ENCODE measurements at regions not wholly inside any gene's neighbourhood (a gene's known extent, or its start where the extent isn't known, plus 50 kb on each side); places are given as distances from the start of the nearest gene placed in this dataset.
"Not testable (repeated sequence)": the region's sequence is repeated elsewhere in the genome, so short reads cannot be mapped to it uniquely, and the experiment has no call there.

DNA sequence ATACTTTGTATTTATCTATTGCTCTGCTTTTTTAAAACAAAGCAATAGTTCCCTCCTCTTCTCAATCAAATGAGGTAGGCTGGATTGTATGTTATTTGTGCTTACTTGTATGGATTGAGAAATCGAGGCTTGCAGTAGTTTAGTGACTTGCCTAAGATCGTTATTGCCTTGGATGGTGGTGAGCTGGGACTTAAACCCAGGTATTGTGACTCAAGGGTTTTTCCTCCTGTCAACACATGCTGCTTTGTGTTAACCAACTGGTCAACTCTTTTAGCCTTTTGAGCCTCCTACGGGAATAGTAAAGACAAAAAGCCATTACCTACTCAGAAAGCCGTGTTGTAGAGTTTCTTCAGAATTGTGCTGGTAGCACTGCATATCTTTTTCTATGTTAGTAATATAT lies 95.2 kb upstream of the THUMPD2 start:
- no peak for DNase-seq (ENCODE audit: low read depth in 2 of 2)

DNA sequence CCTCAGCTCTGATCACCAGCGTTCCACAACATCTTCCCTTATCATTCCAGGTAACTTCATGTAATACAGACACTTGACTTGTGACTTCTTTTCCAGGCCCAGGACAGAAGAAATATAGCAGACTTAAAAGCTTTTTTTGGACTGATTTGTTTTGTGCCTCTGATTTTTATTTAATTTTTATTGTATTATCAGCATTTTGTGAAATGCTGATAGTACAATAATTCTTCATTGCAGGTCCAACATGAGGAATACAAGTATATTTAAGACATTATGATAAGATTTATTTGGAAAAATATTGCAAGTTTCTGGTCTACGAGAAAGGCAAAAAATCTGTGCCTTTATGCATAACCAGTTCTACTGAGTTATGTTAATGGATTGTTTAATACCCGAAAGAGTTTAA lies 94.5 kb upstream of the THUMPD2 start:
- DNase-seq (ENCODE audit: low read depth in 2 of 2) = no peak

DNA sequence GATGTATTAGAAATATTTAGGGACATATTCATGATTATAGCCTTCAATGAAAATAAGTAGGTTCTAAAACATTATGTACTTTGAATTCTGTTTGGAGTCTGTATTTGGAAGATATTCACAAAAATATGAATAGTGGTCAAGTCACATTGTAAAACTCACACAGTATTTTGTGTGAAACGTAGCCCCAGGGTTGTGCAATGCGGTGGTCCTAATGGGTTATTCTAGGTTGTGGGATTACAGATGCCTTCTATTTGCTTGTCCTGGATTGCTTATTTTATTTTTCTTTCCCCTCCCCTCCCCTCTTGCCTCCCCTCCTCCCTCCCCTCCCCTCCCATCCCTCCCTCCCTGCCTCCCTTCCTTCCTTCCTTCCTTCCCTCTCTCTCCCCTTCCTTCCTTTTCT lies 93.7 kb upstream of the THUMPD2 start:
- DNase-seq (ENCODE audit: low read depth in 2 of 2) = no peak

DNA sequence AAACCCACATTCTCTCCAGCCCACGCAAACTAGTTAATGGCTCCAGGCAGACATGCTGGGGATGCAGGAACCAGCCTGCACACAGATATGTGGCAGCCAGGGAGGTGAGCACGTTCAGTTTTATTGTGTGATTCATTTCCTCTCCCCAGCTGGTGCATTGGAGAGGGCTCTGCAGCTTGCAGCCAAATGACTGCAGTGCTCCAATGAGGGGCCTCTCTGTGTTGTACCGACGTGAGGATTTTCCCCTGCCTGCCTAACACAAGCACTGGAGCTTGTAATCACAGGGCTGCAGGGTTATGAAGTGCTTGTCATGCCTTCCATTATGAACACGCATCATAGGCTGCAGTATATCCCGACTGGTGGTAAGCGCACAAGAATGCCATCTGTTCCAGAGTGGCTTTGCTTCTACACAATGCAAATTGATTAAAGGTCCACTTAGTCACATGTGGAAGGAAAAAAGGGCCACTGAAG lies 92.3 kb upstream of the THUMPD2 start:
- DNase-seq (ENCODE audit: low read depth in 2 of 2) = no peak

DNA sequence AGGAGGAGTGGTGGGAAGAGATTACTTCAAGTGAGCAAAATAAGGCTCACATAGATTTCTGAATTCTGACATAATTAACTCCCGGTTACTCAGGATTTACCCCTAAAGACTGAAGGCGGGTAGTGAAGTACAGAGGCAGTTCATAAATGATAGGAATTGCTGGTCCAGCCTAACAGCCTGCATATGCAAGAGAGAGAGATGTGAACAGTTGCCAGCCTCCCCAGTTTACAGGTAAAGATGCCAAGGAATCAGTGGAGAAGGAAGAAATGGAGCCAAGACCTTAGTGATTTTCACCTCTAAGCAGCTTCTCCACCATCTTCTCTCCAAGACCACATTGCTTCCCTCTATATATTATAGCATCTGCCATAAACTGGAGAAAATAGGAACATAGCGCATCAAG lies 91.8 kb upstream of the THUMPD2 start:
- DNase-seq (ENCODE audit: low read depth in 2 of 2) = no peak

DNA sequence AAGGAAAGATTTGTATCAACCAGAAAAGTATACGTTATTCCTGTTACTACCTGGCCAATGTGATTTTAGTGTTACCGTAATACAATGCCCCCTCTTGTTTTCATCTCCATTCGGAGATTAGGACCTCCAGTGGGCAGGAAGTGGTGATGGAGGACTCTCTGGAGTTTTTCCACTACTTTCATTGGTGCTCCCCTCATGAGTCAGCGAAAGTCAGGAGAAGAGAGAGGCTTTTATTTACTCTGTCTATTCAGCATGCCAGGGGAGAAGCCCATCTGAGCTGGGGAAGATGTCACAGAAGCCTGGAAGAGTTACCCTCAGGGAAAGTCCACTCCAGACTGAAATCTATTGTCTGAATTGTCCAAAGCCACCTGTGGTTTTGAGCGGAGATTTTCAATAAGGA lies 88.2 kb upstream of the THUMPD2 start:
- DNase-seq (ENCODE audit: low read depth in 2 of 2) = no peak

DNA sequence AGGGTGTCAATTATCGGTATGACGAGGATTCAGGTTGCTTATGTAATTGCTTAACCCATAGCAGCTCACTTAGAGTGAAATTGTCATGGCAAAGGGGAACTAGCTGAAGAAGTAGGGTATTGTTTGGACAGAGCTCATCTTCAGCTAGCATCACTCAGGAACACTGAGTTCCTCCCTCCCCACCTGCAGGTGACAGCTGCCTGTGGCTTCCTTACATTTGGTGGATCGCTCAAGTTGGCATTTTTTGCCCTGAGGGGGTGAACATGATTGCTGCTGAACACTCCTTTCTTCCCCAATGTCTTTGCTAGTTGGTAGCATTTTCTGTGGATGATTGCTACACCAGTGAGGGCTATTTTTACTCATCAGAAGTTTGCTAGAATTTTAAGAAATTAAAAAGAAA lies 86.7 kb upstream of the THUMPD2 start:
- no peak for DNase-seq (ENCODE audit: low read depth in 2 of 2)

DNA sequence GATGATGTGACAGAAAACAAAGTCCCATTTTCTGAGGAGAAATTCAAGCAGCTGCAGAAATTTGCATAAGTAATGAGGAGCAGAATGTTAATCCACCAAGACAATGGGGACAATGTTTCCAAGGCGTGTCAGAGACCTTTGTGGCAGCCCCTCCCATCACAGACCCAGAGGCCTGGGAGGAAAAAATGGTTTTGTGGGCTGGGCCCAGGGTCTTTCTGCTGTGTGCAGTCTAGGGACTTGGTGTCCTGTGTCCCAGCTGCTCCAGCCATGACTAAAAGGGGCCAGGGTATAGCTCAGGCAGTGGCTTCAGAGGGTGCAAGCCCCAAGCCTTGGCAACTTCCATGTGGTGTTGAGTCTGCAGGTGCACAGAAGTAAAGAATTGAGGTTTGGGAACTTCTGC lies 84.6 kb upstream of the THUMPD2 start:
- DNase-seq (ENCODE audit: low read depth in 2 of 2) = not testable (repeated sequence)

DNA sequence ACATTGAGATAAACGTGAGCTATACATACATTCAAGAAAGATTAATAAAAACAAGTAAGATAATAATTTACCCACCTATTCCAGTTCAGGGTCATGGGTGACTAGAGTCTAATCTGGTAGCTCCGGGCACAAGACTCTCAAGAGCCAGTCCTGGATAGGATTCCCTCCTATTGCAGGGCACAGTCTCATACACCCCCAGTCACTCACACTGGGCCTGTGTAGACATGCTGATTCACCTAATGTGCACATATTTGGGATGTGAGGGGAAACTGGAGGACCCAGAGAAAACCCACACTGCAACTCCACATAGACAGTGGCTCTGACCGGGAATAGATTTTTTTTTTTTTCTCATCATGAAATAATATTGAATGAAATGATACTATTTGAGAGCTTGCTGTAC lies 81.5 kb upstream of the THUMPD2 start:
- DNase-seq (ENCODE audit: low read depth in 2 of 2) = no peak

DNA sequence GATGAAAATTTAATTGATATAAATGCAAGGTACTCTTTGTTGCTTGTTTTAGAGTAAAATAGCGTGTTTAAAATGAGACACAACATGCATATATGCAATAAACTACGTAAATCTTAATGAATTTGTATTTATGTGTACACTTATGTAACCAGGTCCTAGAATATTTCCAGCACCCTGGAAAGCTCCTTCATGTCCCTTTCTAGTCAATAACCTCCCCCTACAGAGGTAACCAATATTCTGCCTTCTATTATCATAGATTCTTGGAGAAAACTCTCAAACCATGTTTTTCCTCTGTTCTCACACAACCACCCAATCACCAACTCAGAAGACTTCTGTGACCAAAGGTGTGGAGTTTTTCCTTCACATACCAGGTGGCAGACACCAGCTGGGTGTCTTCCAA lies 79.6 kb upstream of the THUMPD2 start:
- no peak for DNase-seq (ENCODE audit: low read depth in 2 of 2)

DNA sequence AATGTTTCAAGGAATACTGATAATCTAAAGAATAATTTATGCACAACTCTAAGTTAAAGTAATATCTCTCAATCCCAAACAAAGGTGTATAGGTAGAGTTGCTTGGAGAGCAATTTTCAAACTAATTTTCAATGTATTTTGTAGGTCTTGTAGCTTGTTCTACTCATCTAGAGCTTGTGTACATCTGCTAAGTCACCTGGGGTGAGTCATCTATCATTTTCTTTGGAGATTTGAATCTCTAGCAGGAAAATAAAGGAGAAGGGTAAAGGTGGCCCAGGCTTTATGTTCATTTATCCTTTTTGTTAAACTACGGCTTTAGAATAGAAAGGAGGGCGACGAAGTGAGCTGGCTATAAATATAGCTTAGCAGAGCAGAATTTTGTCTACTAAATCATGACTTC lies 76.8 kb upstream of the THUMPD2 start:
- DNase-seq (ENCODE audit: low read depth in 2 of 2) = no peak

DNA sequence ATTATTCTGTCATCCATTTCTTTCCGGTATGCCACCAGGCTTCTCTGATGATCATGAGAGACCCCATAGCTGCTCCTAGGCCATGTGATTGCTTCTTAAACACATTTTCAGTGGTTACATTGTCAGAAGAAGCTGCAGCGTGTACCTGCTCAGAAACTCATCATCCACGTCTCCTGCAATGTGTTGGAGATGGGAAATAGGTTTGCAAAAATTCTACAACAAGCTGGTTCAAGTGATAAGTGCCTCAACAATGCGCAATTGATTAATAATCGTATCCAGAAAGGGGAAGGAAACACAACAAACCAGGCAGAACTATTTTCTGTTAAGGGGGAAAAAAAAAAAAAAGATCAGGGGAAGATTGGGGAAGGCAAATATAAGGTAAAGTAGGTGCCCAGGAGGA lies 75.7 kb upstream of the THUMPD2 start:
- no peak for DNase-seq (ENCODE audit: low read depth in 2 of 2)

DNA sequence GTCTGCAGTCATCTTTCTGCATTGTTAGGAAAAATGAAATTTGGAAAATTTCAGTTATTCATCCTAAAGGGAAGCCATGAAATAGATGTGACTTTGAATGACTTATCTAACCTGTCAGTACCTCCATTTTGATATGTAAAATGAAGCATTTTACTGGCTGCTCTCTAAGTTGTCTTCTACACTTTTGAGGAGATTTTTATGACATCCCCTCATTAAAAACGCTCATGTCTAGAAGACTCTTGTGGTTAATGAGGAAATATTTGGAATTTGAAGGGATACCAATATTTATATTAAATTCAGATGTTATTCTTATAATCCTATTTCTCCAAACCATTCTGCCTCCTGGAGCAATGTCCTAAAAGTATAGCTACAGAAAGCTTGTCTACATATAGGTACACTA lies 73.8 kb upstream of the THUMPD2 start:
- DNase-seq (ENCODE audit: low read depth in 2 of 2) = no peak

DNA sequence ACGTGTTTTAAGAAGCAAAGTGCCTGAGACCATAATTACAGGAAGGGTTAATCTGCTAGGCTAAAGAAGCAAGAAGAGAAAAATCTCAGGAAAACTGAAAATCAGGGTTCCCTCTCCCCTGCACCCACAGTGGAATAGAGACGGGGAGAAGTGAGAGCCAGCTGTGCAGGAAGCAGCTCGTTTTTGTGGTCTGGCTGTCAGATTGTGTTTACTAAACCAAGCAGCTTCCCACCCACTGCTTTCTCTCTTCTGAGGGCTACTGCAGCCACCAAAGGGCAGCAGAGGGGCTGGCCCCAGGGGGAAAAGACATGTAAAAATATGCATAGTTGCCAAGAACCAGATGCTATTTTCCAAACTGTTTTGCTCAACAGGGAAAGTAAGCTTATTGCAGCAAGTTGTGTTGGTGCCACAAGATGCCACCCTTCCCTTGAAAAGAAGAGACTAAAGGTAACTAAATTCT lies 72.6 kb upstream of the THUMPD2 start:
- DNase-seq (ENCODE audit: low read depth in 2 of 2) = no peak

DNA sequence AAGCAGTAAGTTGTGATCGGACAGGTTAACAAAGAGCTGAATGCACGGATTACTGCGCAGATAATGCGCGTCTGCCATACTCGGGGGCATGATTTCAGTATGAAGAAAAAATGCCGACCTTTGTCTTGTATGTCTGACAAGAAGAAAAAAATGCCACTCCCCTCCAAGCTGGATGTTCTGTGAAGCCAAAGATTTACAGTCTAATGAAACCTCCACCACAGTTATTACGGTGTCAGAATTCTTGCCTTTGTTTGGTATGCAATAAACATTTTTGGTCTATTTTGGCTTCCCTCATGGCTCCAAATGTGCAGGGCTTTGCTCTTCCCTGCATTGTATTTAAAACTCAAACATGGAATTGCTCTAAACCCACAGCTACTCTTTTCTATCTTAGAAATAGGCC lies 72.2 kb upstream of the THUMPD2 start:
- DNase-seq (ENCODE audit: low read depth in 2 of 2) = no peak

DNA sequence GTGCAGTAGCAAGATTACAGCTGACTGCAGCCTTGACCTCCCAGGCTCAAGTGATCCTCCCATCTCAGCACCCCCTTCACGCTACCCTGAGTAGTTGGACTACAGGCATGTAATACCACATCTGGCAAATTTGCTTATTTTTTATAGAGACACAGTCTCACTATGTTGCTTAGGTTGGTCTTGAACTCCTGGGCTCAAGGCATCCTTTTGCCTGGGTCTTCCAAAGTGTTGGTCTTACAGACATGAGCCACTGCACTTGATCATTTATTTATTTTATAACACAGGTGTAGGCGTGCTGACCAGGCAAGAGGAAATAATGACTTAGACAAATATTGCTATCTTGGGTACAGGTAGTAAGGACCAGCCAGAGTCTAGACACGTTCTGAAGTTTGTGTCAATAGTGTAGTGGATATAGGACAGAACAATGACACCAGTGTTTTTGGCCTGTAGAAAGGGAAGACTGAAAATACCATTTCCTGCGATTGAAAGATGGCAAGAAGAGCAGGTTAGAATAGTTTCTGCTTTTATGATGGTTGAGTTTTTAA lies 71.0 kb upstream of the THUMPD2 start:
- no peak for DNase-seq (ENCODE audit: low read depth in 2 of 2)

DNA sequence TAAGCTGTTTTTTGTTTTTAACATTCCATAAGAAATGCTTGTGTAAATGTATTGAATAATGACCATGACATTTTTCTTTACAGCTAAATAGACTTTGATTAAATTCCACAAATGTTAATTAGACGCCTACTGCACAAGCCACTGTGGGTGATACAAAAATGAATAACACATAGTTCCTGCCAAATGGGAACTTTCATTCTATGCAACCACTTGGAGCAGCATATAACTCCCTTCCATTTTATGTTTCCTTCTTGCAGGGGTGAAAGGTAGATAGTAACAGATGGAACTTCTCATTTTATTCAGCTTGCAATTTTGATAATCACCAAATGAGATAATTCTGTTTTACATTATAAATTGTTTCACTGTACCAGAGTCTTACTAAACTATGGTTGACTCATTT lies 70.0 kb upstream of the THUMPD2 start:
- no peak for DNase-seq (ENCODE audit: low read depth in 2 of 2)

DNA sequence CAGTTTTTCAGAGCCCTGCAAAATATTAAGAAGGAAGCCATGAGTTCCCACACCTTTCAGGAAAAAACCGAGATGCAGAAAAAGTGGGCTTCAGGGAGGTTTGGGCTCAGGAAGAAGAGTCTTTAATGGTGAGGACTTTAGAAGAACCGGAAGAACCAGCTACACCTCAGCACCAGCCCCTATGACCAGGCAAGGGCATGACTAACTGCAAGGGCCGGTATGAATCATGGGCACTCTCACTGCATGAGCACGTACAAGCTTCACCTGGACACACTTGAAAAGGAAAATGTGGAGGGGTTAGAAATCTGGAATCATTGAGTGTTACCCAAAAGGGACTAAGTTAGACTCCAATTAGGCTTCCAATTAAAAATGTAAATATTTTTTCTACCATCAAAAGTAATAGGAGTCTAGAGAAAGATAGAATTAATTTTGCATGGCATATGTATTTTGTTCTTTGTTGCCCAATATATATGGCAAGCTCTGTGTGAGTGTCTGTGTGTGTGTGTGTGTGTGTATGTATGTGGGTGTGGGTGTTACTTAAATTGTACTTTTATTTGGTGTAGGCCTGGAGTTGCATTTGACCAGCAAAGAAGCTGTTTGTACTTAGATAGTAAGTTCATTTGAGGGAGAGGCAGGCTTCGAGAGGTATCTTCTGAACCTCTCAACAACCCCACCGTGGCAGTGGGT lies 66.5 kb upstream of the THUMPD2 start:
- no peak for DNase-seq (ENCODE audit: low read depth in 2 of 2)

DNA sequence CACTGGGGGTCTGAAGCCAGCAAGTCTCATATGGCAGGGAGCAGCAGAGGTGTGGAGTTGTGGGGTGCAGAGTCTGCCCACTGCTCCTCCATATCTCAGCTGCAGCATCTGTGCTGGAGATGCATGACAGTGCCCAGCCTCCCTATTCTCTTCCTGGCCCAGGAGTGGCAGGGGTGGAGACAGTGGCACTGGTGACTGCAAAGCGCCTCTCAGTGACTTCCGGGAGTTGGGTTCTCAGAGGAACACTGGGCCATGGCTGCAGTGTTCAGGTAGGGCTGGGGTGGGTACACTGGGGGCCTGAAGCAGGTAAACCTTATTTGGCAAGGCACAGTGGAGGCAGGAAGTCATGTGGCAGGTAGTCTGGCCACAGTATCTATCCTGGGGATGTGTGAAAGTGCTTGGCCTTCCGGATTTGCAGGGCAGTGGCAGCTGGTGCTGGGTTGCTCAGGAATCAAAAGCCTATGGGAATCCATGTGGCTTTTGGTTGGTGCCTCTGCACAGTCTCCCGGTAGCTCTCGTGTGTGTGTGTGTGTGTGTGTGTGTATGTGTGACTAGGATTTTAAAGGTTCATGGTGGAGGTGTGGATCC lies 60.3 kb upstream of the THUMPD2 start:
- DNase-seq (ENCODE audit: low read depth in 2 of 2) = no peak

DNA sequence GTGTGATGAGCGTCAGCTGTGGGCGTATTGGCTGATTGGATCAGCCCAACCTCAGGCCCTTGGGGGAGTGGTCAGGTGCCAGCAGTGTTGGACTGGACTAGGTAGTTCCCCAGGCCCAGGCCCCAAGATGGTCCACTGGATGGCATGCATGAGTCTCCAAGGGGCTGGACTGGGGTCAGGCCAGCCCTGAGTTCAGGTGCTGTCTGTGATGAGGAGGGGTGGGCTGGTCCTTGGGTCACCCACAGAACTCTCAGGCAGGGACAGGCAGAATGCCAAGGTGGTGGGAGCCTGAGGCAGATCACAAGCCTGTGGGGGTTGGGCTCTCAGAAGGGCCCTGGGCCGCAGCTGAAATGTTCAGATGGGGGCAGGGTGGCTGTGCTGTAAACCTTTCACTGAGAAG lies 59.5 kb upstream of the THUMPD2 start:
- no peak for DNase-seq (ENCODE audit: low read depth in 2 of 2)

DNA sequence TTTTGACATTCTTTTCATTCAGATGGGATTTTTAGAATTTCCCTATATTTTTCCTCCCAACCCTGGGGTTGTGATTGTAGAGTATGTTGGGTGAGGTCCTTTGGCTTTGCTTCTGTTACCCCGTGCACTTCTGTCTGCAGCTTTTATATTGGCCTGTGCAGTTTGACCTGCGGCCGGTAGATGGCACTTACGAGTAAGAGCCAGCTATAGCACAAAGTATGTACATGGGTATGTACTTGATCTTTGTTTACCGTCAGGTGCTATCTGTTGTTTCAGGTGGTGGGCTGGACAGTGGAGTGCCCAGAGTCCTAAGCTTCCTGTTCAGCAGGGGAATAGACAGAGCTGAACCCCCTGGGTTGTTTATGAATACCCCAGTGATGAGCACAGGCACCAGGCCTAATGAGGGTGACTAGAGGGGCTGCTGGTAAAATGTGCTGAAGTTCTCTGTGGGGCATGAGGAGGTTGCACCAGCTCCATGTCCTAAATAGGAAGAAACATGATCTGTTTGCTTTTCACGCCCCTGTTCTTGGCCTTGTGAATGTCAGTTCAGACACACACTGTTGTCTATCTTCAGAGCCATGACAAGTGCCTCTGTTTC lies 58.9 kb upstream of the THUMPD2 start:
- no peak for DNase-seq (ENCODE audit: low read depth in 2 of 2)

DNA sequence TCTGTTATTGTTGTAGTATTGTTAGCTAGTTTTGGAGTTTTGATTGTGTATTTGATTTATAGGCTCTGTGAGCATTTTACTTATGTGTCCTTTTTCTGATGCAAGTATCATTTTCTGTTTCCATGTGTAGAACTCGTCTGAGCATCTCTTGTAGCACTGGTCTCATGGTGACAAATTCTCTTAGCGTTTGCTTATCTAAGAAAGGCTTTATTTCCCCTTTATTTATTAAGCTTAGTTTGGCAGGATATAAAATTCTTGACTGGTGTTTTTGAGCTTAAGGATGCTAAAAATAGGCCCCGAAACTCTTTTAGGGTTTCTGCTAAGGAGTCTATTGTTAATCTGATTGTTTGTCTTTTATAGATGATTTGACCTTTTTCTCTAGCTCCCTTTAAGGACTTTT lies 57.6 kb upstream of the THUMPD2 start:
- no peak for DNase-seq (ENCODE audit: low read depth in 2 of 2)

DNA sequence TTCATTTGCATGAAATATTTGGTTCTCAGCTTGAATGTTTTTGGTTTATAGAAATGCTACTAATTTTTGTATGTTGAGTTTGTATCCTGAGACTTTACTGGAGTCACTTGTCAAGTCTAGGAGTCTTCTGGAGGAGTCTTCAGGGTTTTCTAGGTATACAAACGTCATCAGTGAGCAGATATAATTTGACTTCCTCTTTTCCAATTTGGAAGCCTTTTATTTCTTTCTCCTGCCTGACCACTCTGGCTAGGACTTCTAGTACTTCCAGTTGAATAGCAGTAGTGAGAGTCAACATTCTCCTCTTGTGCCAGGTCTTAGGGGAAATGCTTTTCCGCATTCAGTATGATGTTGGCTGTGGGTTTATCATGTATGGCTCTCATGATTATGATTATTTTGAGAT lies 55.4 kb upstream of the THUMPD2 start:
- no peak for DNase-seq (ENCODE audit: low read depth in 2 of 2)

All from activated CD4-positive, alpha-beta T cell treated with anti-CD3 and anti-CD28 coated beads for 24 hours (primary cell).